BE2C (cell line): ENCODE measurements at regions not wholly inside any gene's neighbourhood (a gene's known extent, or its start where the extent isn't known, plus 50 kb on each side); places are given as distances from the start of the nearest gene placed in this dataset.
A peak's percentile ranks its signal among the peaks of the same experiment; 100 is the strongest.

Experiments used
- DNase-seq: peaks from one replicate; pipeline ENCODE4 v3.0.0-alpha.2; 2020
- H3K27me3 ChIP-seq: fragments of 250-450 bp; sonication (Bioruptor Pico); 2 replicates; pipeline ENCODE4 v1.5.1; 2020; ENCODE audit warnings: mild to moderate bottlenecking
- H3K36me3 ChIP-seq: fragments of 250-450 bp; sonication (Bioruptor Pico); 2 replicates; pipeline ENCODE4 v1.5.1; 2020; ENCODE audit warnings: mild to moderate bottlenecking
- H3K4me1 ChIP-seq: fragments of 250-450 bp; sonication (Bioruptor Pico); 2 replicates; pipeline ENCODE4 v1.5.1; 2020
- H3K4me3 ChIP-seq: 2 replicates; pipeline ENCODE4 v1.5.1; 2011; ENCODE audit warnings: low read depth, low read length
- H3K9me3 ChIP-seq: fragments of 250-450 bp; sonication (Bioruptor Pico); 2 replicates; pipeline ENCODE4 v1.5.1; 2020
- CTCF ChIP-seq: IDR thresholded peaks from 2 replicates; pipeline ENCODE4 v1.5.1; 2012; ENCODE audit warnings: mild to moderate bottlenecking, low read depth, low read length

- Histone ChIP-seq H3K4me1 (peaks cover 4% of the 10 kb centered on the region), H3K27me3 (no peaks in the 10 kb centered on the region), H3K4me3 (no peak overlapping the region), H3K9me3 (no peaks in the 10 kb centered on the region), H3K36me3 (no peaks in the 10 kb centered on the region)
- no peak for TF ChIP-seq CTCF
- DNase-seq: peak; percentile 42
These were observed 481.4 kb upstream of the CFAP20DC start for GRCh38 chr3:59531066-59531745.

DNA sequence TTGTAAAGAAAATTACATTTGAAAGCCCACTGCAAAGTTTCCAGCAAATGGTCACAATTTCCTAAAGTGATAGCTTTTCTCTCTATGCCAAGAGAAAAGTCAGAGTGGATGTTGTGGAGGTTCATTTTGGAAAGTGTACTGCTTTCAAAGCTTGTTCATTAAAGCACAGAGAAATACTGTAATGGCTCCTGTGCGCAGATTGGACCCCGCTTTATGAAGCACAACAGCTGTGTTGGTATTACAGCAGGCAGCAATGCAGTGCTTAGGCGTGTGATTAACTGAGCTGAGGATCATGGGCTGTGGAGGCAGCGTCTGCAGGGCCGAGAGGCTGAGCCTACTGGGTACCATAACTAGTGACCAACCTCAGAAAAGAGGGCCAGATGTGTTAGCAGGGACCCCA, 478.4 kb upstream of the CFAP20DC start:
- Histone ChIP-seq H3K4me3 (no peak overlapping the region), H3K9me3 (no peaks in the 10 kb centered on the region), H3K4me1 (peaks cover 4% of the 10 kb centered on the region), H3K27me3 (no peaks in the 10 kb centered on the region), H3K36me3 (no peaks in the 10 kb centered on the region)
- no peak for DNase-seq
- TF ChIP-seq CTCF: no peak

GRCh38 chr3:59527493-59527892, 477.7 kb upstream of the CFAP20DC start:
- no peaks in the 10 kb centered on the region for H3K36me3 ChIP-seq
- DNase-seq: no peak
- no peak for TF ChIP-seq CTCF
- no peaks in the 10 kb centered on the region for H3K27me3 ChIP-seq
- H3K4me3 ChIP-seq: no peak overlapping the region
- peaks cover 4% of the 10 kb centered on the region for H3K4me1 ChIP-seq
- H3K9me3 ChIP-seq: no peaks in the 10 kb centered on the region

GRCh38 chr3:59526999-59527398, 477.2 kb upstream of the CFAP20DC start:
- peaks cover 4% of the 10 kb centered on the region for H3K4me1 ChIP-seq
- no peaks in the 10 kb centered on the region for H3K9me3 ChIP-seq
- DNase-seq: no peak
- H3K27me3 ChIP-seq: no peaks in the 10 kb centered on the region
- no peak for TF ChIP-seq CTCF
- H3K36me3 ChIP-seq: no peaks in the 10 kb centered on the region
- H3K4me3 ChIP-seq: no peak overlapping the region

- TF ChIP-seq CTCF: no peak
- no peaks in the 10 kb centered on the region for H3K27me3 ChIP-seq
- no peak for DNase-seq
- no peaks in the 10 kb centered on the region for H3K4me1 ChIP-seq
- H3K9me3 ChIP-seq: no peaks in the 10 kb centered on the region
- H3K4me3 ChIP-seq: no peak overlapping the region
- no peaks in the 10 kb centered on the region for H3K36me3 ChIP-seq
These were observed 472.7 kb upstream of the CFAP20DC start for GRCh38 chr3:59522550-59522949.

- no peaks in the 10 kb centered on the region for H3K36me3 ChIP-seq
- no peaks in the 10 kb centered on the region for H3K9me3 ChIP-seq
- H3K27me3 ChIP-seq: no peaks in the 10 kb centered on the region
- no peak for DNase-seq
- no peaks in the 10 kb centered on the region for H3K4me1 ChIP-seq
- TF ChIP-seq CTCF: no peak
- no peak overlapping the region for H3K4me3 ChIP-seq
These were observed 469.3 kb upstream of the CFAP20DC start for GRCh38 chr3:59519094-59519493.
